HEK293T (cell line): ENCODE measurements at regions not wholly inside any gene's neighbourhood (a gene's known extent, or its start where the extent isn't known, plus 50 kb on each side); places are given as distances from the start of the nearest gene placed in this dataset.

ENCODE experiments used
- ARNT ChIP-seq: fragments of 450-650 bp; IDR thresholded peaks from 2 replicates; pipeline ENCODE4 v1.6.1; 2017; ENCODE audit warnings: mild to moderate bottlenecking
- BHLHE40 ChIP-seq: fragments of 450-650 bp; IDR thresholded peaks from 2 replicates; pipeline ENCODE4 v1.6.1; 2016; ENCODE audit warnings: mild to moderate bottlenecking, moderate library complexity, borderline replicate concordance
- CTBP1 ChIP-seq: fragments of 450-650 bp; IDR thresholded peaks from 2 replicates; pipeline ENCODE4 v1.6.1; 2016; ENCODE audit warnings: borderline replicate concordance
- ELF4 ChIP-seq: fragments of 450-650 bp; IDR thresholded peaks from 2 replicates; pipeline ENCODE4 v1.6.1; 2017; ENCODE audit warnings: antibody characterized with exemption
- FOXA1 ChIP-seq: fragments of 450-650 bp; IDR thresholded peaks from 2 replicates; pipeline ENCODE4 v1.6.1; 2016; ENCODE audit warnings: mild to moderate bottlenecking
- FOXM1 ChIP-seq: fragments of 450-650 bp; IDR thresholded peaks from 2 replicates; pipeline ENCODE4 v1.6.1; 2017; ENCODE audit warnings: mild to moderate bottlenecking, borderline replicate concordance
- L3MBTL2 ChIP-seq: fragments of 450-650 bp; conservative IDR thresholded peaks from 2 replicates; pipeline ENCODE4 v1.6.1; 2016; ENCODE audit warnings: mild to moderate bottlenecking
- LEF1 ChIP-seq: fragments of 450-650 bp; IDR thresholded peaks from 2 replicates; pipeline ENCODE4 v1.6.1; 2017; ENCODE audit warnings: mild to moderate bottlenecking, borderline replicate concordance
- ZNF384 ChIP-seq: fragments of 450-650 bp; IDR thresholded peaks from 2 replicates; pipeline ENCODE4 v1.6.1; 2016

DNA sequence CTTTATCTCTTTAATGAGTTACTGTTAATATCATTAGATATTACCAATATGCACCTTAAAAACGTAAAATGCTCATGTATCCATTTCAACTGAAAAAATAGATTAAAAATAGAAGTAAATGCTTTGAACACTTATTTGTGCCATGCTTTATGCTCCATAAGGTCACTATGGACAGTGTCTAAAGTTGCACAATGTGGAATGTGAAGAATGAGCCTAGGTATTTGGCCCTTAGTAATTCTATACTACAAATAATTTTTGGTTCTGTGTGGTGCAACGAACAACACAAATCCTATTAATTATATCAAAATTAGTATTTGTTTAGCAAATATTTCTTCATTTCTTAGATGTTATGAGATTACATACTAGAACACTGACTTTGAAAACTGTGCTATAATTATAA lies 469.9 kb upstream of the TUSC1 start:
- TF ChIP-seq FOXA1 (no peak), ELF4 (no peak), L3MBTL2 (no peak), BHLHE40 (no peak), ZNF384 (no peak), FOXM1 (no peak), CTBP1 (no peak), ARNT (no peak), LEF1 (no peak)
